GM19023 (cell line): ENCODE measurements at regions not wholly inside any gene's neighbourhood (a gene's known extent, or its start where the extent isn't known, plus 50 kb on each side); places are given as distances from the start of the nearest gene placed in this dataset.
"Not testable (repeated sequence)": the region's sequence is repeated elsewhere in the genome, so short reads cannot be mapped to it uniquely, and the experiment has no call there.

Source experiments
- ATAC-seq: cut with Tn5 transposase; IDR thresholded peaks from one replicate; pipeline ENCODE4 v1.9.1; 2021; ENCODE audit warnings: mild to moderate bottlenecking, moderate library complexity; ENCODE audit not compliant: unreplicated experiment

- no peak for ATAC-seq
Observed at GRCh38 chr2:39875182-39875913, 96.3 kb upstream of the THUMPD2 start.

GRCh38 chr2:39874236-39874635 lies 95.2 kb upstream of the THUMPD2 start:
- no peak for ATAC-seq

- no peak for ATAC-seq
Observed at GRCh38 chr2:39873586-39873985, 94.5 kb upstream of the THUMPD2 start.

- no peak for ATAC-seq
Observed at GRCh38 chr2:39872748-39873147, 93.7 kb upstream of the THUMPD2 start.

GRCh38 chr2:39871291-39871761 lies 92.3 kb upstream of the THUMPD2 start:
- no peak for ATAC-seq

- ATAC-seq, result no peak
Observed at GRCh38 chr2:39870871-39871270, 91.8 kb upstream of the THUMPD2 start.

GRCh38 chr2:39867268-39867667 lies 88.2 kb upstream of the THUMPD2 start:
- ATAC-seq, result no peak

- no peak for ATAC-seq
Observed at GRCh38 chr2:39865751-39866150, 86.7 kb upstream of the THUMPD2 start.

GRCh38 chr2:39863672-39864071 lies 84.6 kb upstream of the THUMPD2 start:
- ATAC-seq, result not testable (repeated sequence)

GRCh38 chr2:39860538-39860937 lies 81.5 kb upstream of the THUMPD2 start:
- ATAC-seq, result no peak

- no peak for ATAC-seq
Observed at GRCh38 chr2:39858677-39859076, 79.6 kb upstream of the THUMPD2 start.

GRCh38 chr2:39855856-39856255 lies 76.8 kb upstream of the THUMPD2 start:
- no peak for ATAC-seq

GRCh38 chr2:39854771-39855170 lies 75.7 kb upstream of the THUMPD2 start:
- ATAC-seq, result no peak

GRCh38 chr2:39852831-39853230 lies 73.8 kb upstream of the THUMPD2 start:
- no peak for ATAC-seq

GRCh38 chr2:39851651-39852110 lies 72.6 kb upstream of the THUMPD2 start:
- peak; percentile 94 for ATAC-seq

- ATAC-seq, result no peak
Observed at GRCh38 chr2:39851251-39851650, 72.2 kb upstream of the THUMPD2 start.

GRCh38 chr2:39849982-39850526 lies 71.0 kb upstream of the THUMPD2 start:
- ATAC-seq, result no peak

- ATAC-seq, result no peak
Observed at GRCh38 chr2:39849064-39849463, 70.0 kb upstream of the THUMPD2 start.

- no peak for ATAC-seq
Observed at GRCh38 chr2:39845460-39846146, 66.5 kb upstream of the THUMPD2 start.

- no peak for ATAC-seq
Observed at GRCh38 chr2:39839261-39839848, 60.3 kb upstream of the THUMPD2 start.

- no peak for ATAC-seq
Observed at GRCh38 chr2:39838589-39838988, 59.5 kb upstream of the THUMPD2 start.
